OCI-LY1 (cell line): ENCODE measurements at regions not wholly inside any gene's neighbourhood (a gene's known extent, or its start where the extent isn't known, plus 50 kb on each side); places are given as distances from the start of the nearest gene placed in this dataset.

ENCODE experiments used
- CTCF ChIP-seq: fragments of 200-600 bp; sonication (generic), shearing (Covaris generic); IDR thresholded peaks from 2 replicates; pipeline ENCODE4 v1.5.1; 2017; ENCODE audit warnings: mild to moderate bottlenecking, antibody characterized with exemption, low read length, moderate library complexity, mixed read lengths
- EZH2 ChIP-seq: fragments of 200-600 bp; sonication (generic), shearing (Covaris generic); IDR thresholded peaks from 2 replicates; pipeline ENCODE4 v1.8.0; 2017; ENCODE audit warnings: borderline replicate concordance, mixed run types, mild to moderate bottlenecking, antibody characterized with exemption, low read length, moderate library complexity, mixed read lengths

GRCh38 chr2:155961641-155962040 is 370.9 kb downstream of the NR4A2 start:
- TF ChIP-seq CTCF (no peak), EZH2 (no peak)
